ENCODE measurements at regions not wholly inside any gene's neighbourhood (a gene's known extent, or its start where the extent isn't known, plus 50 kb on each side); places are given as distances from the start of the nearest gene placed in this dataset.
"Not testable (repeated sequence)": the region's sequence is repeated elsewhere in the genome, so short reads cannot be mapped to it uniquely, and the experiment has no call there.

GRCh38 chr2:160628020-160628637, 134.5 kb upstream of the RBMS1 start:
- TF ChIP-seq POLR2A (IDR thresholded peaks at IDR 0.05; ENCODE audit: low read length); REST (IDR thresholded peaks at IDR 0.05); CTCF (IDR thresholded peaks at IDR 0.05); EP300 (IDR thresholded peaks at IDR 0.05); RAD21 (conservative IDR thresholded peaks at IDR 0.05 in 1 of 2, IDR thresholded peaks at IDR 0.05 in 1 of 2); JUN (IDR thresholded peaks at IDR 0.05); RCOR1 (IDR thresholded peaks at IDR 0.05; ENCODE audit: low read depth, low read length); CHD2 (IDR thresholded peaks at IDR 0.05; ENCODE audit: low read length, partially characterized antibody); ZC3H11A (IDR thresholded peaks at IDR 0.05); TP53 (CRISPR knock-in tag; IDR thresholded peaks at IDR 0.05); HDAC2 (IDR thresholded peaks at IDR 0.05); SMC3 (IDR thresholded peaks at IDR 0.05); ELK1 (IDR thresholded peaks at IDR 0.05; ENCODE audit: low read depth, low read length): not testable (repeated sequence)
